ENCODE measurements at regions not wholly inside any gene's neighbourhood (a gene's known extent, or its start where the extent isn't known, plus 50 kb on each side); places are given as distances from the start of the nearest gene placed in this dataset.

DNA sequence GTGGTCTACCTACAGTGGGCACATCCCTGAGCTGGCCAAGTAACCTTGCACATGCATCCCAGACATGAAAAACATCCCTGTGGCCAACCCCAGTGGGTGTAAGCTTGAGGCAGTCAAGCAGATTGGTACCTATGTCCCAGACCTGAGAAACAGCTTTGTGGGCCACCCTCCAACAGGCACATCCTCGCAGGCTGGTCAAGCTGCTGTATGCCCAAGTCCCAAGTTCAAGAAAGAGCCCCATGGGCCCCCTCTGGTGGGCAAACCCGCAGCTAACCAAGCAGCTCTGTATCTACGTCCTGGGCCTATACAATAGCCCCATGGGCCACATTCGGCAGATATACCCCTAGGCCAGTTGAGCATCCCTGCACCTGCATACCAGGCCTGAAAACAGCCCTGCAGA is 186.3 kb upstream of the GPR149 start:
- no peak for TF ChIP-seq EZH2 (IDR thresholded peaks at IDR 0.05; ENCODE audit: insufficient read depth, low read length)
- TF ChIP-seq, protein P1, sequence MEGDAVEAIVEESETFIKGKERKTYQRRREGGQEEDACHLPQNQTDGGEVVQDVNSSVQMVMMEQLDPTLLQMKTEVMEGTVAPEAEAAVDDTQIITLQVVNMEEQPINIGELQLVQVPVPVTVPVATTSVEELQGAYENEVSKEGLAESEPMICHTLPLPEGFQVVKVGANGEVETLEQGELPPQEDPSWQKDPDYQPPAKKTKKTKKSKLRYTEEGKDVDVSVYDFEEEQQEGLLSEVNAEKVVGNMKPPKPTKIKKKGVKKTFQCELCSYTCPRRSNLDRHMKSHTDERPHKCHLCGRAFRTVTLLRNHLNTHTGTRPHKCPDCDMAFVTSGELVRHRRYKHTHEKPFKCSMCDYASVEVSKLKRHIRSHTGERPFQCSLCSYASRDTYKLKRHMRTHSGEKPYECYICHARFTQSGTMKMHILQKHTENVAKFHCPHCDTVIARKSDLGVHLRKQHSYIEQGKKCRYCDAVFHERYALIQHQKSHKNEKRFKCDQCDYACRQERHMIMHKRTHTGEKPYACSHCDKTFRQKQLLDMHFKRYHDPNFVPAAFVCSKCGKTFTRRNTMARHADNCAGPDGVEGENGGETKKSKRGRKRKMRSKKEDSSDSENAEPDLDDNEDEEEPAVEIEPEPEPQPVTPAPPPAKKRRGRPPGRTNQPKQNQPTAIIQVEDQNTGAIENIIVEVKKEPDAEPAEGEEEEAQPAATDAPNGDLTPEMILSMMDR (IDR thresholded peaks at IDR 0.05; ENCODE audit: insufficient read depth, low read depth, low read length), result no peak

All from astrocyte (in vitro differentiated cells and primary cell).